ENCODE measurements at regions not wholly inside any gene's neighbourhood (a gene's known extent, or its start where the extent isn't known, plus 50 kb on each side); places are given as distances from the start of the nearest gene placed in this dataset.

GRCh38 chr20:12722091-12722490, 286.7 kb upstream of the SPTLC3 start:
- H3K79me2 ChIP-seq (ENCODE audit: insufficient read depth, low read depth) = no peaks in the 10 kb centered on the region
- no peak overlapping the region for H3K27ac ChIP-seq
- H3K36me3 ChIP-seq (ENCODE audit: insufficient read depth) = no peaks in the 10 kb centered on the region
- H3K27me3 ChIP-seq (ENCODE audit: insufficient read depth, low read depth) = no peaks in the 10 kb centered on the region
- H3K4me3 ChIP-seq (IDR thresholded peaks at IDR 0.05; ENCODE audit: insufficient read depth, low read depth, low read length) = no peak overlapping the region
- H3K9ac ChIP-seq = no peak overlapping the region
- no peak overlapping the region for H2AFZ ChIP-seq (ENCODE audit: low read depth)
- no peaks in the 10 kb centered on the region for H3K4me1 ChIP-seq (ENCODE audit: low read depth, poor library complexity, severe bottlenecking)
- TF ChIP-seq CTCF (conservative IDR thresholded peaks at IDR 0.05; ENCODE audit: low read depth, low read length) = no peak
- H3K4me2 ChIP-seq = no peak overlapping the region
- H4K20me1 ChIP-seq (ENCODE audit: insufficient read depth) = no peaks in the 10 kb centered on the region

- Histone ChIP-seq H3K4me2 (no peak overlapping the region), H2AFZ (ENCODE audit: low read depth) (no peak overlapping the region), H3K36me3 (ENCODE audit: insufficient read depth) (no peaks in the 10 kb centered on the region), H4K20me1 (ENCODE audit: insufficient read depth) (no peaks in the 10 kb centered on the region), H3K4me3 (IDR thresholded peaks at IDR 0.05; ENCODE audit: insufficient read depth, low read depth, low read length) (no peak overlapping the region), H3K79me2 (ENCODE audit: insufficient read depth, low read depth) (no peaks in the 10 kb centered on the region), H3K27ac (no peak overlapping the region), H3K27me3 (ENCODE audit: insufficient read depth, low read depth) (no peaks in the 10 kb centered on the region), H3K9ac (no peak overlapping the region), H3K4me1 (ENCODE audit: low read depth, poor library complexity, severe bottlenecking) (no peaks in the 10 kb centered on the region)
- no peak for TF ChIP-seq CTCF (conservative IDR thresholded peaks at IDR 0.05; ENCODE audit: low read depth, low read length)
These were observed 285.0 kb upstream of the SPTLC3 start for GRCh38 chr20:12723811-12724210.

DNA sequence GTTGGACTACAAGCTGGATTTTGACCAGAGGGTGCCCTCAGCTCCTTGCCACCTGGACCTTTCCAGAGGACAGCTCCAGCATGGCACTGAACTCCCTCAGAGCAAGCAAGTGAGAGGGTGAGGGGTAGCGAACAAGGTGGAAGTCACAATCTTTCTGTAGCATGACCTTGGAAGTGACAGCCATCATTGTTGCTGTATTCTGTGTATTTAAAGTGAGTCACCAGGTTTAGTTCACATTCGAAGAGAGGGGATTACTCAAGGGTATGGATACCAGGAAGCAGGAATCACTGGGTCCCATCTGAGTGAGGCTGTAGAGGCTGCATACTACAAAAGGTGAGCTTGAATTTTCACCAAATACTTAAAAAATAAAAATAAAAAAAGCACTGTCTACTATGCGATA, 280.0 kb upstream of the SPTLC3 start:
- Histone ChIP-seq H3K9ac (no peak overlapping the region), H3K27ac (no peak overlapping the region), H3K27me3 (ENCODE audit: insufficient read depth, low read depth) (no peaks in the 10 kb centered on the region), H3K4me3 (IDR thresholded peaks at IDR 0.05; ENCODE audit: insufficient read depth, low read depth, low read length) (no peak overlapping the region), H3K36me3 (ENCODE audit: insufficient read depth) (no peaks in the 10 kb centered on the region), H4K20me1 (ENCODE audit: insufficient read depth) (no peaks in the 10 kb centered on the region), H3K4me2 (no peak overlapping the region), H3K79me2 (ENCODE audit: insufficient read depth, low read depth) (no peaks in the 10 kb centered on the region), H2AFZ (ENCODE audit: low read depth) (no peak overlapping the region), H3K4me1 (ENCODE audit: low read depth, poor library complexity, severe bottlenecking) (no peaks in the 10 kb centered on the region)
- no peak for TF ChIP-seq CTCF (conservative IDR thresholded peaks at IDR 0.05; ENCODE audit: low read depth, low read length)

GRCh38 chr20:12729326-12729725, 279.4 kb upstream of the SPTLC3 start:
- Histone ChIP-seq H4K20me1 (ENCODE audit: insufficient read depth) (no peaks in the 10 kb centered on the region), H3K36me3 (ENCODE audit: insufficient read depth) (no peaks in the 10 kb centered on the region), H3K4me1 (ENCODE audit: low read depth, poor library complexity, severe bottlenecking) (no peaks in the 10 kb centered on the region), H2AFZ (ENCODE audit: low read depth) (no peak overlapping the region), H3K4me3 (IDR thresholded peaks at IDR 0.05; ENCODE audit: insufficient read depth, low read depth, low read length) (no peak overlapping the region), H3K79me2 (ENCODE audit: insufficient read depth, low read depth) (no peaks in the 10 kb centered on the region), H3K27me3 (ENCODE audit: insufficient read depth, low read depth) (no peaks in the 10 kb centered on the region), H3K27ac (no peak overlapping the region), H3K9ac (no peak overlapping the region), H3K4me2 (no peak overlapping the region)
- no peak for TF ChIP-seq CTCF (conservative IDR thresholded peaks at IDR 0.05; ENCODE audit: low read depth, low read length)

- no peak for TF ChIP-seq CTCF (conservative IDR thresholded peaks at IDR 0.05; ENCODE audit: low read depth, low read length)
These were observed 275.0 kb upstream of the SPTLC3 start for GRCh38 chr20:12733811-12734210.

More at GRCh38 chr20:12733811-12734210, 275.0 kb upstream of the SPTLC3 start:
- Histone ChIP-seq H3K4me2 (no peak overlapping the region), H3K4me1 (ENCODE audit: low read depth, poor library complexity, severe bottlenecking) (no peaks in the 10 kb centered on the region), H4K20me1 (ENCODE audit: insufficient read depth) (no peaks in the 10 kb centered on the region), H3K27me3 (ENCODE audit: insufficient read depth, low read depth) (no peaks in the 10 kb centered on the region), H3K27ac (no peak overlapping the region), H2AFZ (ENCODE audit: low read depth) (no peak overlapping the region), H3K4me3 (IDR thresholded peaks at IDR 0.05; ENCODE audit: insufficient read depth, low read depth, low read length) (no peak overlapping the region), H3K36me3 (ENCODE audit: insufficient read depth) (no peaks in the 10 kb centered on the region), H3K79me2 (ENCODE audit: insufficient read depth, low read depth) (no peaks in the 10 kb centered on the region), H3K9ac (no peak overlapping the region)

All from KMS-11 (cell line).